ENCODE measurements at regions not wholly inside any gene's neighbourhood (a gene's known extent, or its start where the extent isn't known, plus 50 kb on each side); places are given as distances from the start of the nearest gene placed in this dataset.

DNA sequence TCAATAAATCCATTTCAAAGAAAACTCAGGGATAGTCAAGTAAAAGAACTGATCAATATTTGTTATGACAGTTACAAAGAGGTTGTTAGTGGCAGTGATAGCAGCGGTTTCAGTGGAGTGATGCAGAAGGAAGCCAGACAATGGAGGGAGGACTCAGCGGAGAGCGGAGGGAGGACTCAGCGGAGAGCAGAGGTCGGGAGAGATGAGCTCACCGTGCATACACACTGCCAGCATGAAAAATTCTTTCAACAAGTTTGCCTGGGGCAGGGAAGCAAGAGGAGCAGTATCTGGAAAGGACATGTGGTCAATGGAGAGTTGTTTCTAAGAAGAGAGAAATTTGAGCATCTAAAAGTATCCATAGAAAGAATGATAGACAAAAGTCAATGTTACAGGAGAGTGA, 60.9 kb upstream of the BCL11A start:
- Mint-ChIP-seq H3K9me3 (ENCODE audit: unreplicated experiment) (no peaks in the 10 kb centered on the region), H3K4me3 (ENCODE audit: unreplicated experiment) (no peak overlapping the region), H3K4me1 (ENCODE audit: unreplicated experiment) (no peaks in the 10 kb centered on the region), H3K27ac (ENCODE audit: unreplicated experiment) (no peak overlapping the region), H3K27me3 (ENCODE audit: unreplicated experiment) (peaks cover 4% of the 10 kb centered on the region), H3K36me3 (ENCODE audit: unreplicated experiment) (no peaks in the 10 kb centered on the region)
- DNase-seq (ENCODE audit: extremely low spot score, unreplicated experiment): no peak
- TF ChIP-seq, protein P1, sequence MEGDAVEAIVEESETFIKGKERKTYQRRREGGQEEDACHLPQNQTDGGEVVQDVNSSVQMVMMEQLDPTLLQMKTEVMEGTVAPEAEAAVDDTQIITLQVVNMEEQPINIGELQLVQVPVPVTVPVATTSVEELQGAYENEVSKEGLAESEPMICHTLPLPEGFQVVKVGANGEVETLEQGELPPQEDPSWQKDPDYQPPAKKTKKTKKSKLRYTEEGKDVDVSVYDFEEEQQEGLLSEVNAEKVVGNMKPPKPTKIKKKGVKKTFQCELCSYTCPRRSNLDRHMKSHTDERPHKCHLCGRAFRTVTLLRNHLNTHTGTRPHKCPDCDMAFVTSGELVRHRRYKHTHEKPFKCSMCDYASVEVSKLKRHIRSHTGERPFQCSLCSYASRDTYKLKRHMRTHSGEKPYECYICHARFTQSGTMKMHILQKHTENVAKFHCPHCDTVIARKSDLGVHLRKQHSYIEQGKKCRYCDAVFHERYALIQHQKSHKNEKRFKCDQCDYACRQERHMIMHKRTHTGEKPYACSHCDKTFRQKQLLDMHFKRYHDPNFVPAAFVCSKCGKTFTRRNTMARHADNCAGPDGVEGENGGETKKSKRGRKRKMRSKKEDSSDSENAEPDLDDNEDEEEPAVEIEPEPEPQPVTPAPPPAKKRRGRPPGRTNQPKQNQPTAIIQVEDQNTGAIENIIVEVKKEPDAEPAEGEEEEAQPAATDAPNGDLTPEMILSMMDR (IDR thresholded peaks at IDR 0.05): no peak

DNA sequence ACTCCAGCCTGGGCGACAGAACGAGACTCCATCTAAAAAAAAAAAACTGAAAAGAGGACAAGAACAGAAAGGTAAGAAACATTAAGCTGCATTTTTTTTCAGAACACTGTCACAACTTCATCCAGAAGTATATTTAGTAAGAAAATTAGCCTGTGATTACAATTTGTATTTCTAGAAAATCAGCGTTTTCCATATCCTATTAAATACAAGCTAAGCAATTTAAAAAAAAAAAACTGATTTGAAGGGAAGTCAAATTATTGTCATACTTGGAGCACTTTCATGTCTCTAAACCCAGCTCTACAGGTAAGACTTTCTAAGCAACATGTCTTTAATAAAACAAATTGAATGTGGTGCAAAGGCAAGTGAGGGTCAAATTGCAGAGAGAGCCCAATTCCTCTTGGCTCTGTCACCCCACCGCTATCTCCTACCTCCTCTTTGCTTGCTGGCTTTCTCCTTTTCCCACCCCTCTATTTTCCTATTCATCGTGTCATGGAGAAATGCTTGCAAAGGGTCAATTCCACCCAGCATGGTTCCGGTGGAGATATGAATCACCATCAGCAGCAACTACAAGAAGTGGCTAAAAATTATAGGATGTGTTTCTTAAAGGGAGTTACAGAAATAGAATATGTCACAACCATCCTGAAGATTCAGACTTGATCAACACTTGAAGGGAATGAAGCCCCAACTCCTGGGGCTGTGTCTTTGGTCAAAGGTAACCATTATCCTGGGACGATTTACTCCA, 68.4 kb upstream of the BCL11A start:
- H3K27me3 Mint-ChIP-seq (ENCODE audit: unreplicated experiment): peaks cover 22% of the 10 kb centered on the region
- no peaks in the 10 kb centered on the region for H3K9me3 Mint-ChIP-seq (ENCODE audit: unreplicated experiment)
- no peaks in the 10 kb centered on the region for H3K36me3 Mint-ChIP-seq (ENCODE audit: unreplicated experiment)
- no peak overlapping the region for H3K4me3 Mint-ChIP-seq (ENCODE audit: unreplicated experiment)
- H3K27ac Mint-ChIP-seq (ENCODE audit: unreplicated experiment): no peak overlapping the region
- H3K4me1 Mint-ChIP-seq (ENCODE audit: unreplicated experiment): no peaks in the 10 kb centered on the region
- TF ChIP-seq, protein P1 (IDR thresholded peaks at IDR 0.05): no peak
- no peak for DNase-seq (ENCODE audit: extremely low spot score, unreplicated experiment)

DNA sequence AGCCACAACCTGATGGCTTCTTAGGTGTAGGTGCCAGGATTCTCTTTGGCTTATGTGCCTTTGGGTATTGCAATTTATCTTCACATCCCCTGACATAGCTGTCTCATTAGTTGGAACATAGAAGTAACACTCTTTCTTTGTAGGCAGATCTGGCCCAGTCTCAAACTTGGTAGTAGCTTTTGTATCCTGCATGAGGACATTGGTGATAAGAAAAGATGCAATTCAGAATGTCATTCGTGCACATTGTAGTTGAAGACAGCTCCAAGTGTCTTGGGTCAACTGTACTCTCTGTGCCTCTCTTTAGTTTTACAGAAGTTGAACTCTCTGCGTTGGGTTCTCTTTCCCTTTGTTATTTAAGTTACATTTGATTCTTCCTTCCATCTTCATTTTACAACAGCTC, 69.6 kb upstream of the BCL11A start:
- H3K36me3 Mint-ChIP-seq (ENCODE audit: unreplicated experiment): no peaks in the 10 kb centered on the region
- H3K27me3 Mint-ChIP-seq (ENCODE audit: unreplicated experiment): peaks cover 31% of the 10 kb centered on the region
- no peaks in the 10 kb centered on the region for H3K9me3 Mint-ChIP-seq (ENCODE audit: unreplicated experiment)
- H3K4me3 Mint-ChIP-seq (ENCODE audit: unreplicated experiment): no peak overlapping the region
- TF ChIP-seq, protein P1 (IDR thresholded peaks at IDR 0.05): no peak
- H3K27ac Mint-ChIP-seq (ENCODE audit: unreplicated experiment): no peak overlapping the region
- no peak for DNase-seq (ENCODE audit: extremely low spot score, unreplicated experiment)
- no peaks in the 10 kb centered on the region for H3K4me1 Mint-ChIP-seq (ENCODE audit: unreplicated experiment)

DNA sequence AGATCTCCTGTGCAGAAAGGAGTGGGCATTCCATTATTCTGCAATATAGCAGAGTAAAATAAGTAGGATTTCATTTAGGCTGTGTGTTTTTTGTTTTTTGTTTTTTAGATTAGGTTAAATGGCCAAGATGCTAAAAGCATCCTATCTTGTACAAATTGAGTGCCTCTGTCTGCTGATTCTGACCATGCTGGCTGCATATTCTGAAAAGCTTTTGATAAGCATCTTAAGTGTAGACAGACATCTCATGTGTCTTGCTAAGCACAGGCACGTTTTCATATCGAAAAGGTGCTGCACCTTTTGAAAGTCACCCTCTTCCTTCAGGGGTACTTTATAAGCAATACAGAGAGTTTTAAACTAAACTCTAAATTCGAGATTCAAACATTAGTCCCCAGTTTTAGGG, 74.0 kb upstream of the BCL11A start:
- DNase-seq (ENCODE audit: extremely low spot score, unreplicated experiment): no peak
- Mint-ChIP-seq H3K36me3 (ENCODE audit: unreplicated experiment) (no peaks in the 10 kb centered on the region), H3K27me3 (ENCODE audit: unreplicated experiment) (peaks cover 40% of the 10 kb centered on the region), H3K27ac (ENCODE audit: unreplicated experiment) (no peak overlapping the region), H3K4me1 (ENCODE audit: unreplicated experiment) (no peaks in the 10 kb centered on the region), H3K4me3 (ENCODE audit: unreplicated experiment) (no peak overlapping the region), H3K9me3 (ENCODE audit: unreplicated experiment) (no peaks in the 10 kb centered on the region)
- TF ChIP-seq, protein P1 (IDR thresholded peaks at IDR 0.05): no peak

DNA sequence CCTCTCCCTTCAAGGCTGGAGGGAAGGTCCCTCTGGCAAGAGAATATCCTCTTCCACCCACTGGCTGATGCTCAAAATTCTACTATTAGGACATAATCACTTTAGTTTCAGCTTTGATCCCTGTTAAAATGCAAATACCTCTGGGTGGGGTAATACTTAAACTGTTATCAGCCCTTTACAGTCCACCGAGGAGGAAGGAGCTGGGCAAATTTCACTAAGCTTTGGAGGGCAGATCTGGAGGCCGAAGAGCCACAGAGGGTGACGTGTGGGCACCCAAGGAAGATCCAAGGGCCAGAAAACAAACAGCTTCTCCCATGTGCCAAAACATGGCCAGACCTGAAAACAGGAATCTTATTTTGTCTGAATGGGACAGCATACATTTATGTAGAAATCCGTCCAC, 74.6 kb upstream of the BCL11A start:
- H3K27me3 Mint-ChIP-seq (ENCODE audit: unreplicated experiment): peaks cover 40% of the 10 kb centered on the region
- TF ChIP-seq, protein P1 (IDR thresholded peaks at IDR 0.05): no peak
- DNase-seq (ENCODE audit: extremely low spot score, unreplicated experiment): no peak
- no peak overlapping the region for H3K27ac Mint-ChIP-seq (ENCODE audit: unreplicated experiment)
- H3K4me1 Mint-ChIP-seq (ENCODE audit: unreplicated experiment): no peaks in the 10 kb centered on the region
- no peaks in the 10 kb centered on the region for H3K36me3 Mint-ChIP-seq (ENCODE audit: unreplicated experiment)
- H3K9me3 Mint-ChIP-seq (ENCODE audit: unreplicated experiment): no peaks in the 10 kb centered on the region
- no peak overlapping the region for H3K4me3 Mint-ChIP-seq (ENCODE audit: unreplicated experiment)
